ENCODE measurements at regions not wholly inside any gene's neighbourhood (a gene's known extent, or its start where the extent isn't known, plus 50 kb on each side); places are given as distances from the start of the nearest gene placed in this dataset.
A peak's percentile ranks its signal among the peaks of the same experiment; 100 is the strongest.

GRCh38 chr18:2316751-2317696 lies 254.3 kb downstream of the METTL4 start:
- DNase-seq (ENCODE audit: low read depth) = no peak

GRCh38 chr18:2324459-2324858 lies 246.8 kb downstream of the METTL4 start:
- DNase-seq (ENCODE audit: low read depth) = no peak

- DNase-seq (ENCODE audit: low read depth) = no peak
Measured at GRCh38 chr18:2325308-2325849, 245.9 kb downstream of the METTL4 start.

- no peak for DNase-seq (ENCODE audit: low read depth)
Measured at GRCh38 chr18:2325933-2326332, 245.4 kb downstream of the METTL4 start.

DNA sequence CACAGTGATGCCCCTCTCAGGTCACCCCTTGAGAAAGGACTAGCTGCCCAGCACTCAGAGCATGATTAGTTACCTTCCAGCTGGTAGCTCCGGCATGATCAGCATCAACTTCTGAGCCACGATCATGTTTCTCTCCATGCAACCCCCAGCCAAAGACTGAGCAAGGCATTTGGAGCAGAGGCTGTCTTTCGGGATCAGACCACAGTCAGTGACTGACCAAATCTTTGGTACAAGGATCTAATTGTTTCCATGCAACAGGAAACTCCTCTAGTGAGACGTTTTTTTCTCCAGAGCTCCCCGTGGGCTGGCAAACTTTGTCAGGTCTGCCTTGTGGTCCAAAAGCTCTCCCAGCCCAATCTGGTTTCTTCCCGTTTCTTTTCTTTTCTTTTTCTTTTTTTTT lies 244.3 kb downstream of the METTL4 start:
- DNase-seq (ENCODE audit: low read depth) = no peak

GRCh38 chr18:2330764-2331163 lies 240.5 kb downstream of the METTL4 start:
- DNase-seq (ENCODE audit: low read depth) = no peak

DNA sequence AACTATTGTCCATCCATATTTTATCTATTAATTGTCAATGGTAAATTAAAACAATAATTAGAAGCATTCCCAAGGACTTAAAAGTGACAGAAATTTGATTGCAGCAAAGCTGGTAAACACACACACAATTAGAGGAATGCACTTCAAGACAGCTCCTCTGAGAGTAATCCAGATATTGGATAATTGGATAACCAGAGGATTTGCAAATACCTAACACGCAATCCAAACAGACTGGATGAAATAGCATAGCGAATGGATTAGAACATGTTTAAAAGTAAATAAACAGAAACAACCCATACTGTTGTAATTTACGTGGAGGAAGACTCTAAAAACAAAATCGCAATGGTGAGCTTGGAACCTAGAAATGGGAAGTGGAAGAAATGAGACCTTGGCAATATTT lies 239.8 kb downstream of the METTL4 start:
- DNase-seq (ENCODE audit: low read depth) = no peak

DNA sequence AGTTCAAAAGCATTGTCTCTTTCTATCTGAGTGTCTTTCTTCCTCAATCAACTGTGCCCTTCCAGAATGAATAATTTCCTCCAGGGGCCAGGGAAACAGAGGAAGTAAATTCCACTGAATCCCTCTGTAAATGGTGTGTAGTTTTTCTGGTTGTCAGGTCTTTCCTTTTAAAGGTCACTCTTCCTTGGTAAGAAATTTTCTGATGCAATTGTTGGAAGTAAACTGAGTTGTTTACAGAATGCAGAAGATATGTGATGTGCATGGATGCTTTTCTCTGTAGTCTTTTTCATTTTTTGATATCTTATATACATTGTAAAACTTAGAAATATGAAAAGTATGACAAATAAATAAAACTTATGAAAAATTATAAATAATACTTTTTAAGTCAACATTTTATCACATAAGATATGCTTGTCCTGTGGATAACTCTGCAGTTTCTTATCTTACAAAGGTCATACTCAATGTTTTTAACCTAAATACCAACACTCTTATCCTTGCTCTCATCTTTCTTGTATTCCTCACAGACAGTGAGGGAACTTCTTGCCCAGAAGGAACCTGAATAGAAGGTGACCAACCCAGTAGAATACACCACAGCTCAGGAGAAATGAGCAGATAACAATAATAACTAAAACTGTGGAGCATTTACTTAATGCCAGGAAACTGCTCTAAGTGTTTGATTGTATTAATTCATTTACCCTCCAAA lies 234.5 kb downstream of the METTL4 start:
- no peak for DNase-seq (ENCODE audit: low read depth)

- DNase-seq (ENCODE audit: low read depth) = peak; percentile 30
Measured at GRCh38 chr18:2337552-2338141, 233.7 kb downstream of the METTL4 start.

DNA sequence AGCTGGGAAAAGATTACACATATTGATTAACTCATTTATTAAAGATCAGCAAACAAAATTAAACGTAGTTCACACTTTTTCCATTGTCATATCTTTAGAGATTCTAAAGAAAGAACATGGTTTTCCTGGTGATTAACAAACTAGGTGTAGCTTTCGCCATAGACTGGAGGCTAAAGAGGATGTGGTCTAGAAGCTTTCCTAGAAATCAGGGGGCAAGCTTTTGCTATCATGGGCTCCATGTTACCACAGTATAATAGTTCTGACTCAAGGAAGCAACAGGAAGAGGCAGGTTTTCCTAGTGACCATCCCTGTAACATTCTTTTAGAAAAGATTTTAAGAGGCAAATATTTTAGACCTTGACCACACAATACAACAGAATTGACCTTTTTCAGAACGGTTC lies 232.7 kb downstream of the METTL4 start:
- no peak for DNase-seq (ENCODE audit: low read depth)

DNA sequence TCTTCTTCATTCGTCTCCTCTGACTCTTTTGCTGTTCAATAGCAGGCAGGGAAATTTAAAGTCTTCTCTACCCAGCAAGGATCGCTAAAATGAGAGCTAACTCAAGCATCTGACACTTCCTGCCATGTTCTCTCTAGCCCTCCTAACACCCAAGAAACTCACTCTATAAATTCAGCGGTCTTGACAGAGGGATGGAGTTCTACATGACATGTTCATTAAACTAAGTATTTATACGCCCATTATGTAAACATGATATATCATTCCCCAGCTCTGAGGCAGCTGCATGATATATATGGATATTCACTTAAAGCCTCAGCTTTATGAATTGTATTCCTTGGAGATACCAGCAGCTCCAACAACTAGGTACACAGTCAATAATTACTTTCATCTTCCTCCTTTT lies 231.0 kb downstream of the METTL4 start:
- DNase-seq (ENCODE audit: low read depth) = no peak

GRCh38 chr18:2348003-2348402 lies 223.3 kb downstream of the METTL4 start:
- DNase-seq (ENCODE audit: low read depth) = no peak

- no peak for DNase-seq (ENCODE audit: low read depth)
Measured at GRCh38 chr18:2351126-2351850, 220.0 kb downstream of the METTL4 start.

DNA sequence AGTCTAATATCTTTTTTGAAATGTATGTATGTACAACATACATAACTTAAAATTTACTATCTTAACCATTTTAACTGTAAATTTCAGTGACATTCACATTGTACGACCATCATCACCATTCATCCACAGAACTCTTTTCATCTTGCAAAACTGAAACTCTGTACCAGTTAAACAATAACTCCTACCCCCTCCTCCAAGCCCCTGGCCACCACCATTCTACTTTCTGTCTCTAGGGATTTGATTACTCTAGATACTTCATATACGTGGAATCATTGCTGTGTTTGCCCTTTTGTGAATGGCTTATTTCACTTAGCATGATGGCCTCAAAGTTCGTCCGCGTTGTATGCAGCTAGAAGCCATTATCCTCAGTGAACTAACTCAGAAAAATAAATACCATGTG lies 217.0 kb downstream of the METTL4 start:
- no peak for DNase-seq (ENCODE audit: low read depth)

GRCh38 chr18:2356906-2357305 lies 214.4 kb downstream of the METTL4 start:
- no peak for DNase-seq (ENCODE audit: low read depth)

- no peak for DNase-seq (ENCODE audit: low read depth)
Measured at GRCh38 chr18:2360861-2361260, 210.4 kb downstream of the METTL4 start.

GRCh38 chr18:2368102-2368501 lies 203.2 kb downstream of the METTL4 start:
- no peak for DNase-seq (ENCODE audit: low read depth)

GRCh38 chr18:2376707-2377106 lies 194.6 kb downstream of the METTL4 start:
- DNase-seq (ENCODE audit: low read depth) = no peak

DNA sequence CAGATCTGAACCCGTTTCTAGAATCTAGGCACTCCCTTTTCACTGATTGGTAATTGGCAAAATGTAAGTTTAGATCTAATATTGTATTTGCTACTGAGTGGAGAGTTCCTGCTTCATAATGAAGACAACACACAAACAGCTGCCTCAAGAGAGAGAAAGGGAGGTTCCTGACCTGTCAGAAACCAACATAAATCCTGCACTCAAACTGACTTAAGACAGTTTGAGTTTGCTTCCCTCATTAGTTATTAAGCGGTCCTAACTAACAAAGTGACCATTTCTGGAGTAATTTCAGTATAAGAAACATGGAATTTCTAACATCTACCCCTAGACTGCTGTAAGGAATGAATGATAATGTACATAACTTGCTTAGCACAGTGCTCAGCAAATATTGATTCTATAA lies 191.2 kb downstream of the METTL4 start:
- no peak for DNase-seq (ENCODE audit: low read depth)

GRCh38 chr18:2381539-2381938 lies 189.8 kb downstream of the METTL4 start:
- DNase-seq (ENCODE audit: low read depth) = no peak

DNA sequence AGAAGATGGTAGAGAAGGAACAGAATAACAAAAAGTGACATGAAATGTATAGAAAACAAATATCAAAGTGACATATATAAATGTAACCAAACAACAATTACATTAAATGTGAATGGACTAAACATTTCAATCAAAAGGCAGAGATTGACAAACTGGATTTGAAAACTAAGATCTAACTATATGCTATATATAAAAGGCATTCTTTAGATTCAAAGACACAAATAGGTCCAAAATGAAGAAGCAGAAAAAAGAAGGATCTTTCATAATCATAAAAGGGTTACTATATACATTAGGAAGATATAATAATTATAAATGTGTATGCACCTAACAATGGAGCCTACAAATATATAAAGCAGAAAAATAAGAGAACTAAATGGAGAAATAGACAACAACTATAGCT lies 183.7 kb downstream of the METTL4 start:
- no peak for DNase-seq (ENCODE audit: low read depth)

GRCh38 chr18:2390158-2390557 lies 181.1 kb downstream of the METTL4 start:
- no peak for DNase-seq (ENCODE audit: low read depth)
